K562 (cell line): ENCODE measurements at regions not wholly inside any gene's neighbourhood (a gene's known extent, or its start where the extent isn't known, plus 50 kb on each side); places are given as distances from the start of the nearest gene placed in this dataset.
A peak's percentile ranks its signal among the peaks of the same experiment; 100 is the strongest.

Experiments
- ARID2 ChIP-seq: fragments of 450-650 bp; IDR thresholded peaks from 2 replicates; pipeline ENCODE4 v1.6.1; 2017; ENCODE audit warnings: antibody characterized with exemption, mild to moderate bottlenecking
- CBFA2T2 ChIP-seq: fragments of 450-650 bp; conservative IDR thresholded peaks from 2 replicates; pipeline ENCODE4 v1.6.1; 2017; ENCODE audit warnings: mild to moderate bottlenecking
- CREBBP ChIP-seq: IDR thresholded peaks from one replicate; pipeline ENCODE4 v1.6.1; 2012; ENCODE audit warnings: low read depth, mild to moderate bottlenecking, control low read depth, inconsistent platforms, low read length
- GTF2B ChIP-seq: IDR thresholded peaks from 2 replicates; pipeline ENCODE4 v1.6.1; 2011; ENCODE audit not compliant: insufficient read length; ENCODE audit errors: extremely low read depth
- HMG20A ChIP-seq: fragments of 450-650 bp; formaldehyde crosslinking; conservative IDR thresholded peaks from 2 replicates; pipeline ENCODE4 v1.4.0; 2020; ENCODE audit warnings: mild to moderate bottlenecking, mixed read lengths
- KDM2B ChIP-seq: fragments of 250-450 bp; sonication (Bioruptor Pico); IDR thresholded peaks from 2 replicates; pipeline ENCODE4 v1.8.0; 2021; ENCODE audit warnings: mild to moderate bottlenecking, moderate library complexity
- MCM5 ChIP-seq: fragments of 450-650 bp; IDR thresholded peaks from 2 replicates; pipeline ENCODE4 v1.6.1; 2016; ENCODE audit warnings: low read depth
- MED1 ChIP-seq: sonication (generic); formaldehyde crosslinking; IDR thresholded peaks from 2 replicates; pipeline ENCODE4 v1.8.1; 2023; ENCODE audit warnings: missing genetic modification reagents, borderline replicate concordance
- MTA1 ChIP-seq: fragments of 450-650 bp; IDR thresholded peaks from 2 replicates; pipeline ENCODE4 v1.6.1; 2017; ENCODE audit warnings: borderline replicate concordance
- POLR2AphosphoS5 ChIP-seq: IDR thresholded peaks from 2 replicates; pipeline ENCODE4 v1.6.1; 2011; ENCODE audit warnings: mild to moderate bottlenecking, low read depth, low read length, moderate library complexity; ENCODE audit not compliant: control insufficient read depth, insufficient read depth
- POLR3G ChIP-seq: IDR thresholded peaks from 2 replicates; pipeline ENCODE4 v1.6.1; 2011; ENCODE audit not compliant: insufficient read length, insufficient replicate concordance; ENCODE audit errors: extremely low read depth
- SNAPC5 ChIP-seq: fragments of 250-450 bp; sonication (Bioruptor Pico); IDR thresholded peaks from 2 replicates; pipeline ENCODE4 v1.8.0; 2021; ENCODE audit warnings: moderate library complexity, mild to moderate bottlenecking, inconsistent platforms
- SNIP1 ChIP-seq: fragments of 450-650 bp; IDR thresholded peaks from 2 replicates; pipeline ENCODE4 v1.7.1; 2017; ENCODE audit warnings: low read depth, mild to moderate bottlenecking
- SRSF7 ChIP-seq: fragments of 200-400 bp; formaldehyde crosslinking; optimal IDR thresholded peaks from 2 replicates; pipeline ENCODE3; 2017; ENCODE audit warnings: mild to moderate bottlenecking, low read depth, low read length
- TCF3 ChIP-seq: sonication (generic); formaldehyde crosslinking; IDR thresholded peaks from 2 replicates; pipeline ENCODE4 v1.4.0; 2020; ENCODE audit warnings: mild to moderate bottlenecking, missing genetic modification reagents
- THRA ChIP-seq: fragments of 450-650 bp; IDR thresholded peaks from 2 replicates; pipeline ENCODE4 v1.6.1; 2017; ENCODE audit warnings: mild to moderate bottlenecking, moderate library complexity
- TRIM24 ChIP-seq, 2 experiments: fragments of 450-650 bp; IDR thresholded peaks; 2 replicates each; pipeline ENCODE4 v1.6.1; 2016
- ZNF175 ChIP-seq: fragments of 200-800 bp; sonication (Bioruptor generic); IDR thresholded peaks from 2 replicates; pipeline ENCODE4 v1.6.1; 2016; ENCODE audit warnings: low read depth, mild to moderate bottlenecking, missing genetic modification characterization, missing compliant biosample characterization
- ZNF212 ChIP-seq: fragments of 450-650 bp; formaldehyde crosslinking; IDR thresholded peaks from 2 replicates; pipeline ENCODE4 v1.4.0; 2020; ENCODE audit warnings: mild to moderate bottlenecking
- ZNF347 ChIP-seq: fragments of 450-650 bp; formaldehyde crosslinking; IDR thresholded peaks from 2 replicates; pipeline ENCODE4 v1.4.0; 2020; ENCODE audit warnings: low read depth, mild to moderate bottlenecking, moderate library complexity
- ZNF395 ChIP-seq: fragments of 200-800 bp; sonication (Bioruptor generic); IDR thresholded peaks from 2 replicates; pipeline ENCODE4 v1.6.1; 2017; ENCODE audit warnings: missing genetic modification characterization, missing compliant biosample characterization
- ZNF644 ChIP-seq: fragments of 200-800 bp; sonication (Bioruptor generic); IDR thresholded peaks from 2 replicates; pipeline ENCODE4 v1.6.1; 2016; ENCODE audit warnings: low read depth, missing genetic modification characterization, missing compliant biosample characterization
- TF ChIP-seq, protein P1 (sequence below): fragments of 250-450 bp; sonication (Bioruptor Pico); IDR thresholded peaks from 2 replicates; pipeline ENCODE4 v1.5.0; 2020; ENCODE audit warnings: mild to moderate bottlenecking
- TF ChIP-seq, protein P2 (sequence below), 3 experiments: fragments of 200-800 bp in 1 of 3; sonication (Bioruptor generic) in 1 of 3; sonication (generic) in 1 of 3; formaldehyde crosslinking in 1 of 3; IDR thresholded peaks; 2 replicates each; pipeline versions ENCODE4 v1.6.1 to v1.8.0; 2016 to 2022; ENCODE audit warnings: mild to moderate bottlenecking in 2 of 3, missing compliant biosample characterization in 2 of 3, missing genetic modification characterization in 2 of 3, missing genetic modification reagents in 1 of 3

GRCh38 chr4:127533028-127533700, 99.6 kb upstream of the INTU start (continued):
- TF ChIP-seq ZNF395 (CRISPR knock-in tag) (peak; percentile 71; the same call in 1 of the 2 replicates), ZNF175 (CRISPR knock-in tag) (no peak), ZNF644 (tag) (peak; percentile 60; the same call in 1 of the 2 replicates), GTF2B (no peak), CREBBP (no peak), THRA (no peak), ZNF347 (no peak), SNAPC5 (CRISPR knock-in tag) (no peak), SNIP1 (no peak), ZNF212 (CRISPR knock-in tag) (no peak), HMG20A (no peak), TRIM24 (IDR thresholded peaks at IDR 0.05) (peak; percentile 10 to 28; a peak in 1 of 4 replicates), ARID2 (no peak), MCM5 (no peak), MTA1 (no peak), MED1 (no peak), TCF3 (CRISPR knock-in tag) (peak; percentile 59), SRSF7 (no peak), POLR2AphosphoS5 (peak; percentile 51; the same call in 1 of the 2 replicates), POLR3G (no peak), KDM2B (no peak), CBFA2T2 (peak; percentile 86)
- TF ChIP-seq, protein P1, sequence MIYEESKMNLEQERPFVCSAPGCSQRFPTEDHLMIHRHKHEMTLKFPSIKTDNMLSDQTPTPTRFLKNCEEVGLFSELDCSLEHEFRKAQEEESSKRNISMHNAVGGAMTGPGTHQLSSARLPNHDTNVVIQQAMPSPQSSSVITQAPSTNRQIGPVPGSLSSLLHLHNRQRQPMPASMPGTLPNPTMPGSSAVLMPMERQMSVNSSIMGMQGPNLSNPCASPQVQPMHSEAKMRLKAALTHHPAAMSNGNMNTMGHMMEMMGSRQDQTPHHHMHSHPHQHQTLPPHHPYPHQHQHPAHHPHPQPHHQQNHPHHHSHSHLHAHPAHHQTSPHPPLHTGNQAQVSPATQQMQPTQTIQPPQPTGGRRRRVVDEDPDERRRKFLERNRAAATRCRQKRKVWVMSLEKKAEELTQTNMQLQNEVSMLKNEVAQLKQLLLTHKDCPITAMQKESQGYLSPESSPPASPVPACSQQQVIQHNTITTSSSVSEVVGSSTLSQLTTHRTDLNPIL (CRISPR knock-in tag) = no peak
- TF ChIP-seq, protein P2, sequence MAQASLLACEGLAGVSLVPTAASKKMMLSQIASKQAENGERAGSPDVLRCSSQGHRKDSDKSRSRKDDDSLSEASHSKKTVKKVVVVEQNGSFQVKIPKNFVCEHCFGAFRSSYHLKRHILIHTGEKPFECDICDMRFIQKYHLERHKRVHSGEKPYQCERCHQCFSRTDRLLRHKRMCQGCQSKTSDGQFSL (CRISPR knock-in tag; IDR thresholded peaks at IDR 0.05) = no peak
- TF ChIP-seq, protein P2 (tag; IDR thresholded peaks at IDR 0.05) = no peak
